H54 (cell line): ENCODE measurements at regions not wholly inside any gene's neighbourhood (a gene's known extent, or its start where the extent isn't known, plus 50 kb on each side); places are given as distances from the start of the nearest gene placed in this dataset.

Experiments
- DNase-seq: peaks from one replicate; pipeline ENCODE4 v3.0.0; 2011; ENCODE audit warnings: low spot score, mixed read lengths; ENCODE audit not compliant: insufficient read length
- FAIRE-seq: peaks from 3 replicates; lab custom pipeline; 2011; peaks lifted over from hg19 to GRCh38; lab: Jason Lieb, UNC
- POLR2A ChIP-seq: IDR thresholded peaks from 2 replicates; pipeline ENCODE4 v1.6.1; 2011; ENCODE audit warnings: low read depth, mild to moderate bottlenecking, low read length

DNA sequence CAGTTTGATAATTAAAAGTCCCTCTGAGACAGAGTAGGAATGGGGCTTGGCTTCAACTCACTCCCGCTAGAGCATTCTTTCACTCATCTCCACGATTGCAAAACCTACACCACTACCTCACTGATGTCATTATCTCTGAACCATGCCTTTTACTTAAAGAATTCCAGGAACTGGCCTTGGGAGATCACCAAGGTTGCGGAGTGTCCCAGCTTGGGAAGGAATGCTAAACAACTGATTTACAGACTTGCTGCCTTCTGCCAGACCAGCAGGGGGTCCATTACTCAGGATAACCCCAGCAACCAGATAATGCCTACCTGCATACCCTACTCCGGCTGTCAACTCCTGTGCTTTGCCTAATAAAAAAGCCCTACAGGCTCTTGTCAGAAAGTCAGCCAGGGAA, 102.2 kb upstream of the RALGAPA2 start:
- DNase-seq (no peak), FAIRE-seq (no peak)
- no peak for TF ChIP-seq POLR2A

DNA sequence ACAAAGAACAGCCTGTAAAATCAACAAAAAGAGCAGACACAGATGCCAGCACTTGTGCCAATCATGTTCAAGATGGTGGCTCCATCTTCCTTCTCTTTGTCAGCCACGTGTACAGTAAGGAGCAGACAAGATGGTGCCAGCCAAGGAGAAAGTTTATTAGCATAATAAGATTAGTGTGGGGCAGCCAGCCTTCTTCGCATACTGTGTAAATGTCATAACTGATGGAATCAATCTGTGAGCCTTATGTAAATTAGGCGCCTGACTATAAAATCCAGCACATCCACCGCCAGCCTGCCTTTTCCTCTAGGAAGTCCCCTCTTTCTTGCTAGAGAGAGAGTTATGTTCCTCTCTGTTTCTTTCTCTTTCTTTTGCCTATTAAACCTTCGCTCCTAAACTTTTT, 99.7 kb upstream of the RALGAPA2 start:
- FAIRE-seq (no peak), DNase-seq (no peak)
- TF ChIP-seq POLR2A: no peak

DNA sequence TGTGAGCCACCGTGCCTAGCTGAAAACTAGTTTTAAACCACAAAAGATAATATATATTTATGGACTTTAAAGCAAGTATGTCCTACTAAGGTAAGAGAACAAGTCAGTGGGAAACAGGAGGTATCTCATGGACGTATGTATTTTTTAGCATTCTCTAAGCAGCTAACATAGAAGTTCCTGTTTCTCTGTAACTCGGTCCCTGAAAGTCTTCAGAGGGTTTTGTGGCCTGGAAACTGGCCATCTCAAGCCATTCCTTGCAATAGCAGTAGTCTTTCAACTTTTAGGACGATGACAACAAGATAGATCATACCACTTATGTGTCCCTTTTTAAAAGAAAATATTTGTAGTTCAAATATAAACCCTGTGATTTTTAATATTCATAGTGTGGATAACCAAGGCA, 95.6 kb upstream of the RALGAPA2 start:
- FAIRE-seq (no peak), DNase-seq (no peak)
- no peak for TF ChIP-seq POLR2A

DNA sequence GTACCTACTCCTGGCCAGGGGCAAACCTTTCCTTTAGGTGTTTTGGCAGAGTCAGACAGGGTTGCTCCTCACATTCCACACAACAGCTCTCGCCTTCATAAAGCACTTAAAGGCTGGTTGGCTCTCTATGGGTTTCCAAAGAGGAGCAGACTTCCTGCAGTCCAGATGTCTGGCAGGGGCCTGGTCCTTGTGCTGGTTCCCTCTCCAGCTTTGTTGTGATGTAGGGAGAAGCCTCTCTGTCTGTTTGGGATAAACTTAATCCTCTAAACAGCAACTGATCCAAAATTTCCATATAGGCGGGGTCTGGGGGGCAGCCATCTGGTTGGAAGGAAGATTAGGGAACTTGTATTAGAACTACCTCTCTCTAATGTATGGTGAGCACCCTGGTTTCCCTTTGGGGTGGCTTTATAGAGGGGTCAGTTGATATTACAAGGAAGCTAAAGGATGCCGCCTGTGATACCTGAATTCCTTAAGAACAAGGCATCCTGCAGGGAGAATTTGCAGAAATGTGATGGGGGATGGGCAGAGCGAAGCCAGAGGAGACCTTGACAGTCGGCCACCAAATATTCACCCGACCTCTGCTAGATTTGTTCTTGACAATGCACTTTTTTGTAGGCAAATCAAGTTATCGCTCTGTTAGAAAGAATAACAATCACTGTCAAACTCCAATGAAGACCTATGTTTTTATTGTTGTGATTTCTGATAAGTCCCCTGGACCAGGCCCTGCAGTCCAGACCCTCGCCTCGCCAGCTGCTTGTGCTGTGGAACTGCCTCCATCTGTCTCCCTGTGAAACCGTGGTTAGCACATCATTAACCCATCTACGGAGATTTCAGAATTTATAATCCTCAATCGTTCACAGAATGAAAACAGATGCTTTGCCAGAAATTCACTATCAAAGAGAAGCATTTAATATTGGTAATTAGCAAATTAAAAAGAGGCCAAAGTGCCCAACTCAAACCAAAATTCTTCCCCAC, 94.0 kb upstream of the RALGAPA2 start:
- no peak for TF ChIP-seq POLR2A
- FAIRE-seq (no peak), DNase-seq (no peak)

DNA sequence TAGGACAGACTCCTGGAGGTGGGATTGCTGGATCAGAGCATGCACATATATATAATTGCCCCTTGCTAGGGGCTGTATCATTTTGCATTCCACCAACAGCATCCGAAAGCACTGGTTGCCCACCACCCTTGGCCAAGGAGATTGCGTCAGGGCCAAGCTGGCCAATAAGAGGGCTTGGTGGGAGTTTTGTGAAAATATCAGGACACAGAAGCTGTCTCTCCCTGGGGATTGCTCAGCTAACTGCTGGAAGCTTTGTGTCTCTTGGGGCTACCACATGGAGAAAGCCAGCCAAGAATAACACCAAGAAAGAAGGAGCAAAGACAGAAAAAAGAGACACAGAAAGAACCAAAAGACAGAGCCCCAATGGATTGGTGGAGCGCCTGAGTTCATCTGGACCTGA, 90.6 kb upstream of the RALGAPA2 start:
- FAIRE-seq: no peak
- no peak for DNase-seq

DNA sequence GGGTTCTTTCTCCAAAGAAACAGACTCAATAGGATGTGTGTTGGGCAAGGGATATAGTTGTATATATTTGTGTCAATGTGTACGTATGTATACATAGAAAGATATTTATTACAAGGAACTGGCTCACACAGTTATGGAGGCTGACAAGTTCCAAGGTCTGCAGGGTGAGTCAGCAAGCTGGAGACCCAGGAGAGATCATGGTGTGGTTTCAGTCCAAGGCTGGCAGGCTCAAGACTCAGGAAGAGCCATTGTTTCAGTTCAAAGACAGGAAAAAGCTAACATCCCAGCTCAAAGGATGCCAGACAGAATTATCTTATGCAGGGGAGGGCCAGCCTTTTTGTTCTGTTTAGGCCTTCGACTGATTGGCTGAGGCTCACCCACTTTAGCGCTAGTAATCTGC, 89.9 kb upstream of the RALGAPA2 start:
- FAIRE-seq: no peak
- no peak for DNase-seq
- no peak for TF ChIP-seq POLR2A

More for the DNA sequence above, 90.6 kb upstream of the RALGAPA2 start:
- TF ChIP-seq POLR2A: no peak

DNA sequence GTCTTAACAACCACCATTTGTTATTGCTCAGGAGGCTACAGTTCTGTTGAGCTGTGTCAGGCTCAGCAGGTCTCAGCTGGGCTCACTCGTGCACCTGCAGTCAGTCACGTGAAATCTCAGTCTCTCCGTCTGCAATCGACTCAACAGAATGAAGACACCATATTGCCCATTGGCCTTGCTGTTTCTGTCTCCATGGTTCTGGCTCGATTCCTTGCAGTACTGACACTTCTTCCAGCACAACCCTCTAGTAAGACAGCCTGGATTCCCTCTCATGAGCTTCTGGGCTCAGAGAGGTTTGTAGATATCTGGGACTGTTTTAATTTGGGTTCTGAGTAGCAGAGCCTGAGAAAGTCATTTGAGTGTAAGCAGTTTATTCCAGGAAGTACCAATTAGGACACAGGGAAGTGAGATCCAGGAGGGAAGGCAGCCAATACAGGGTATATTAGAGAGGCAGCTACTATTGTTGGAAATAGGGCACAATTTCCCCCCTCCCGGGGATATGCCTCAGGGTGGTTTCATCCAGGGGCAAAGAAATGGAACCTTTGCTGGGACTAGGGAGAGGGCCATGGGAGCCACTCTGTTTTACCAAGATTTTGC, 87.4 kb upstream of the RALGAPA2 start:
- FAIRE-seq: no peak
- TF ChIP-seq POLR2A: no peak
- DNase-seq: no peak

DNA sequence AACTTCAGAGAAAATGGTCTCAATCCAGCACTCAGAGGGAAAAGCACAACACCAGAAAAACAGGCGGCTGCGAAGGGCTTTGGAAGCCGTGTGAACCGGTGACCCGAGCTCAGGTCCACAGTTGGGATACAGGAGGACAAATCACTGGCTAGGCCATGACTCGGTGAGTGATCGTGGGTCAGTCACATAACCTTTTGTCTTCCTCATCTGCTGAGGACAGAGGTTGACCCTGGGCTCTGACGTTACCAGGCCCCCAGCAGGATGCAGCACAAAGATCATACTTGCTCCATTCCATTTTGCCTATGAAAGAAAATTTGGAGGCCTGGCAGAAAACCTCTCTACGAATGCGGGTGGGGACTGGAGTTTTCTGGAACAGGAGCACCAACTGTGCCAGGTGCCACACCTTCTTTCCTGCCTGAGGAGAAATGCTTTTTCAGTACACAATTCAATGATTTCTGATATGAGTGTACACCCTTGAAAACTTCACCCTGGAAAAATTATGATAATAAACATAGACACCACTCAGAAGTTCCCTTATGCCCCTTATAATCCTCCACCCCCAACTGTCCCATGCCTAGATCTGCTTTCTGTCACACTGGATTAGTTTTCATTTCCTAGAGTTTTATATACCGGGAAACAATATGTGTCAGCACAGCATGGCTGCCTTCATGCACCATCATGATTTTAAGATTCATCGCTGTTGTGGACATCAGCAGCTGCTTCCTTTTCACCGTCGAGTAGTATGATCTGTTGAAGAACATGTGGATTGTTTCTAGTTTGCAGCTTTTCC, 85.3 kb upstream of the RALGAPA2 start:
- TF ChIP-seq POLR2A: no peak
- FAIRE-seq (no peak), DNase-seq (no peak)

DNA sequence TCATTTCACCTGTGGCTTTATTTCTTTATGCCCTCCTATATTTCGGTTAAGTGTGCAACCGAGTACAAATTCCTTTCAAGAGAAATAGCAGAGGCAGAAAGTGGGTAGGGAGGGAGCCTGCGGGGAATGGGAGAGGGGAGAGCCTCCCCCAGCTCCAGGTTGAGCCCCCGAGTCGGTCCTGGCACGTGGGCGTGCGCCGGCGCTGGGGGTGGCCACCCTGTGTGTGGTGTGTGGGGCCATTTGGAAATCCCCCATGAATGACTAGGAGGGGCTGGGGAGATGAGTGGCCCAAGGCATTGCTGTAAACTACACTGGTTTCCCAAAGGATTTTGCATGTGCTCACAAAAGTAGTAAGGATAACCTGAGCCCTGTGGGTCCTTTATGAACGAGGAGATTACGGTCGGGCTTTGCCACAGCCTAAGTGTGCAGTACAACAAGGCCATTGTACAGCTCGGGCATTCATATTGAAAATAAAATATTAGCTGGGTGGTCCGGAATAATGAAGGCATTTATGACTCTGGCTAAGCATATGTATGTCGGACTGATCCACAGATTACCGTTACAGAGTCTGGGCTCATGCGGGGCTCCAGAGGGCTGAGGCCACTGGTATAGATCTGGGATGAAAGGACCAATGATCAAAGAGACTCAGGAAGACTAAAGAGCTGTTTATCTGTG, 84.5 kb upstream of the RALGAPA2 start:
- no peak for TF ChIP-seq POLR2A
- DNase-seq: no peak
- FAIRE-seq: no peak

DNA sequence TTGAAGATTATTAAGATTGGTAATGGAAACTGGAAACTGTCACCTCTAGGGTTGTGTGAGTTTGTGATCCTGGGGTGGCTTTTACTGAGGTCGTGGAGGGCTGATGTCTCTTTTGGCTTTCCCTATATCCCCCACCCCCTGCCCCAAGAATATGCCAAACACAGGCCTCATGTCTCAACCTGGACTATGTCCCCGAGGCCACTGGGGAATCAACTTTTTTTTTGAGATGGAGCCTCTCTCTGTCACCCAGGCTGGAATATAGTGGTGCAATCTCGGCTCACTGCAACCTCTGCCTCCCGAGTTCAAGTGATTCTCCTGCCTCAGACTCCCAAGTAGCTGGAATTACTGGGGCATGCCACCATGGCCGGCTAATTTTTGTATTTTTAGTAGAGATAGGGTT, 83.3 kb upstream of the RALGAPA2 start:
- no peak for DNase-seq

DNA sequence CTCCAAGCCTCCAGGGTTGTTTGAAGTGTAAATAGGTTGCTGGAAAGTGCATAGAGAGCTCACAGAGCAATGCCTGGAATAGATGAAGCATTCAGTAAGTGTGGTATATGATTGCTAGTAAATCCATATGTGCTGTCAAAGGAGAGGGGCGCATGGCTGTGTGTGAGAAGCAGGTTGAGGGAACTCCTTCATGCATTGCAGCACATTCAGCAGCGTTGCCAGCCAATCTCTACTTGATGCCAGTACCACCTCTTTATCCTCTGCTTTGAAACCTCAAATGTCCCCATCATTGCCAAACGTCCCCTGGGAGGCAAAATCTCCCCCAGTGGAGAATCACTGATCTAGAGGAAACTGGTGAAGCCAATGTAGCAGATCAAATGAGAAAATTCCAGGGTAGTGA, 82.7 kb upstream of the RALGAPA2 start:
- no peak for FAIRE-seq

More for the DNA sequence above, 83.3 kb upstream of the RALGAPA2 start:
- TF ChIP-seq POLR2A: no peak
- FAIRE-seq: no peak

DNA sequence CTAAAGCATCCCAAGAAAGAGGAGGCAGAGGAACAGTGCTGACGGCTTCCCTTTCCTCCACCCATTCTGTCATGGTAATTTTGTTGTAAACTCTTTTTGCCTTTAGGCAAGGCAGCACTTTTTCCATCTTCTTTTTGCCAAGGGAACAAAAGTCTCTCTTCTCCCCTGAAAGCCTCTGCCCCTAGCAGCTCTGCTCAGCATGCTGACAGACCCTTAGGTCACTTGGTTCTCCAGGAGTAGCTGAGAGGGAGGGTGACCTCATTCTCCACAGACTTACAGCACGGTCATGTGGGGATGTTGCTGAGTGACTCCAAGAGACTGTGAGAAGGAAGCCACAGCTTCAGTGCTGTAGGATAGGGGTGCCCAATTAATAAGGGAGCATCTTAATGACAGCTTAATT, 81.1 kb upstream of the RALGAPA2 start:
- TF ChIP-seq POLR2A: no peak
- DNase-seq (no peak), FAIRE-seq (no peak)

More for the DNA sequence above, 82.7 kb upstream of the RALGAPA2 start:
- DNase-seq: no peak
- TF ChIP-seq POLR2A: no peak
